GM20431 (cell line): ENCODE measurements at regions not wholly inside any gene's neighbourhood (a gene's known extent, or its start where the extent isn't known, plus 50 kb on each side); places are given as distances from the start of the nearest gene placed in this dataset.

ENCODE experiments used
- in situ Hi-C: fragments of 300-500 bp; cut with MseI, MboI; formaldehyde crosslinking; loops from one replicate; pipeline ENCODE4 v1.15.0; 2020; ENCODE audit warnings: low sequenced_read_pairs; ENCODE audit not compliant: unreplicated experiment

GRCh38 chr20:52465991-52466390, 274.4 kb upstream of the ZFP64 start:
- in situ Hi-C loops = no loop called here

- in situ Hi-C loops = no loop called here
Measured at GRCh38 chr20:52461582-52461981, 270.0 kb upstream of the ZFP64 start.

- in situ Hi-C loops = no loop called here
Measured at GRCh38 chr20:52459150-52459549, 267.6 kb upstream of the ZFP64 start.

- in situ Hi-C loops = no loop called here
Measured at GRCh38 chr20:52457826-52458225, 266.2 kb upstream of the ZFP64 start.

GRCh38 chr20:52454660-52455059, 263.1 kb upstream of the ZFP64 start:
- in situ Hi-C loops = no loop called here

GRCh38 chr20:52448513-52449232, 257.1 kb upstream of the ZFP64 start:
- in situ Hi-C loops = no loop called here

- in situ Hi-C loops = no loop called here
Measured at GRCh38 chr20:52447225-52447551, 255.6 kb upstream of the ZFP64 start.

GRCh38 chr20:52446421-52447224, 255.0 kb upstream of the ZFP64 start:
- in situ Hi-C loops = no loop called here

GRCh38 chr20:52444455-52444854, 252.9 kb upstream of the ZFP64 start:
- in situ Hi-C loops = no loop called here

GRCh38 chr20:52443874-52444273, 252.3 kb upstream of the ZFP64 start:
- in situ Hi-C loops = no loop called here

GRCh38 chr20:52441710-52442109, 250.1 kb upstream of the ZFP64 start:
- in situ Hi-C loops = no loop called here

GRCh38 chr20:52439375-52439774, 247.8 kb upstream of the ZFP64 start:
- in situ Hi-C loops = no loop called here

- in situ Hi-C loops = no loop called here
Measured at GRCh38 chr20:52438326-52438963, 246.9 kb upstream of the ZFP64 start.

- in situ Hi-C loops = no loop called here
Measured at GRCh38 chr20:52434453-52434852, 242.9 kb upstream of the ZFP64 start.

- in situ Hi-C loops = no loop called here
Measured at GRCh38 chr20:52434041-52434425, 242.5 kb upstream of the ZFP64 start.

GRCh38 chr20:52433326-52434040, 241.9 kb upstream of the ZFP64 start:
- in situ Hi-C loops = no loop called here

- in situ Hi-C loops = no loop called here
Measured at GRCh38 chr20:52432740-52433139, 241.2 kb upstream of the ZFP64 start.

- in situ Hi-C loops = no loop called here
Measured at GRCh38 chr20:52429029-52429428, 237.4 kb upstream of the ZFP64 start.

- in situ Hi-C loops = no loop called here
Measured at GRCh38 chr20:52427960-52428359, 236.4 kb upstream of the ZFP64 start.

- in situ Hi-C loops = no loop called here
Measured at GRCh38 chr20:52426856-52427255, 235.3 kb upstream of the ZFP64 start.

GRCh38 chr20:52425701-52426100, 234.1 kb upstream of the ZFP64 start:
- in situ Hi-C loops = no loop called here
